ENCODE measurements at regions not wholly inside any gene's neighbourhood (a gene's known extent, or its start where the extent isn't known, plus 50 kb on each side); places are given as distances from the start of the nearest gene placed in this dataset.

GRCh38 chr11:11036848-11037732 is 179.2 kb upstream of the ZBED5 start:
- 56 to 78% (median 69%) methylated on average over 5 of the region's 5 CpGs for WGBS, 5 donors
- intact Hi-C loops (cut with DNase I; ENCODE audit: low total_unique reads), result no loop called here
- Histone ChIP-seq H3K27me3 (no peaks in the 10 kb centered on the region), H3K9me3 (no peaks in the 10 kb centered on the region), H3K36me3 (no peaks in the 10 kb centered on the region), H3K27ac (peak overlapping the region in 1 of 5 donors; percentile 35), H3K4me1 (peaks cover 0 to 28% (median 16%) of the 10 kb centered on the region in 4 donors), H3K4me3 (no peak overlapping the region)
- TF ChIP-seq EP300 (IDR thresholded peaks at IDR 0.05), result no peak
- TF ChIP-seq, protein P1, sequence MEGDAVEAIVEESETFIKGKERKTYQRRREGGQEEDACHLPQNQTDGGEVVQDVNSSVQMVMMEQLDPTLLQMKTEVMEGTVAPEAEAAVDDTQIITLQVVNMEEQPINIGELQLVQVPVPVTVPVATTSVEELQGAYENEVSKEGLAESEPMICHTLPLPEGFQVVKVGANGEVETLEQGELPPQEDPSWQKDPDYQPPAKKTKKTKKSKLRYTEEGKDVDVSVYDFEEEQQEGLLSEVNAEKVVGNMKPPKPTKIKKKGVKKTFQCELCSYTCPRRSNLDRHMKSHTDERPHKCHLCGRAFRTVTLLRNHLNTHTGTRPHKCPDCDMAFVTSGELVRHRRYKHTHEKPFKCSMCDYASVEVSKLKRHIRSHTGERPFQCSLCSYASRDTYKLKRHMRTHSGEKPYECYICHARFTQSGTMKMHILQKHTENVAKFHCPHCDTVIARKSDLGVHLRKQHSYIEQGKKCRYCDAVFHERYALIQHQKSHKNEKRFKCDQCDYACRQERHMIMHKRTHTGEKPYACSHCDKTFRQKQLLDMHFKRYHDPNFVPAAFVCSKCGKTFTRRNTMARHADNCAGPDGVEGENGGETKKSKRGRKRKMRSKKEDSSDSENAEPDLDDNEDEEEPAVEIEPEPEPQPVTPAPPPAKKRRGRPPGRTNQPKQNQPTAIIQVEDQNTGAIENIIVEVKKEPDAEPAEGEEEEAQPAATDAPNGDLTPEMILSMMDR (IDR thresholded peaks at IDR 0.05), result peak in 5 of 7 experiments; percentile 28 to 58 (median 46)
- DNase-seq, result peak in 1 of 2 donors; percentile 91

GRCh38 chr11:11036185-11036847 is 178.5 kb upstream of the ZBED5 start:
- Histone ChIP-seq H3K4me1 (peaks cover 0 to 28% (median 16%) of the 10 kb centered on the region in 4 donors), H3K27ac (no peak overlapping the region), H3K4me3 (no peak overlapping the region), H3K27me3 (no peaks in the 10 kb centered on the region), H3K36me3 (no peaks in the 10 kb centered on the region), H3K9me3 (no peaks in the 10 kb centered on the region)
- 80 to 91% (median 86%) methylated on average over 3 of the region's 3 CpGs for WGBS, 5 donors
- no peak for TF ChIP-seq POLR2AphosphoS5 (IDR thresholded peaks at IDR 0.05)
- no peak for TF ChIP-seq EP300 (IDR thresholded peaks at IDR 0.05)
- no peak for TF ChIP-seq POLR2A (IDR thresholded peaks at IDR 0.05)
- TF ChIP-seq, protein P1 (IDR thresholded peaks at IDR 0.05), result no peak
- intact Hi-C loops (cut with DNase I; ENCODE audit: low total_unique reads), result no loop called here
- DNase-seq, result no peak

DNA sequence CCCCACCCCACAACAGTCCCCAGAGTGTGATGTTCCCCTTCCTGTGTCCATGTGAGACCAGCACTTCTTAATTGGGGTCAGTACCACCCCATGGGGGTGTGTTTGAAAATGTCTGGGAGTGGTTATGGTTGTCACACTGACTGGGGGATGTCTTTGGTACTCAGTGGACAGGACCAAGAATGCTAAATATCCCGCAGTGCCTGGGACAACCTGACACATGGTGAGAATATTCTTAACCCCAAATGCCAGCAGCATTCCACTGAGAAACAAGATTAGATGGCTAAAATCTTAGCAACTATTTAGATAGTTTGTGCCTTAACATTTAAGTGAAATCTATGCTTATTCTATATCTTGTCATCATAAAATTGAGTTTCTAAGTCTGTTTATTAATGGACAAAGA is 177.5 kb upstream of the ZBED5 start:
- DNase-seq, result no peak
- TF ChIP-seq, protein P1 (IDR thresholded peaks at IDR 0.05), result no peak
- TF ChIP-seq POLR2AphosphoS5 (IDR thresholded peaks at IDR 0.05) (no peak), EP300 (IDR thresholded peaks at IDR 0.05) (no peak), POLR2A (IDR thresholded peaks at IDR 0.05) (no peak)
- Histone ChIP-seq H3K4me3 (no peak overlapping the region), H3K27me3 (no peaks in the 10 kb centered on the region), H3K36me3 (no peaks in the 10 kb centered on the region), H3K4me1 (peaks cover 0 to 28% (median 16%) of the 10 kb centered on the region in 4 donors), H3K9me3 (no peaks in the 10 kb centered on the region), H3K27ac (no peak overlapping the region)
- WGBS, 5 donors, result 56 to 75% (median 66%) methylated on average over 1 of the region's 1 CpG
- intact Hi-C loops (cut with DNase I; ENCODE audit: low total_unique reads), result no loop called here

DNA sequence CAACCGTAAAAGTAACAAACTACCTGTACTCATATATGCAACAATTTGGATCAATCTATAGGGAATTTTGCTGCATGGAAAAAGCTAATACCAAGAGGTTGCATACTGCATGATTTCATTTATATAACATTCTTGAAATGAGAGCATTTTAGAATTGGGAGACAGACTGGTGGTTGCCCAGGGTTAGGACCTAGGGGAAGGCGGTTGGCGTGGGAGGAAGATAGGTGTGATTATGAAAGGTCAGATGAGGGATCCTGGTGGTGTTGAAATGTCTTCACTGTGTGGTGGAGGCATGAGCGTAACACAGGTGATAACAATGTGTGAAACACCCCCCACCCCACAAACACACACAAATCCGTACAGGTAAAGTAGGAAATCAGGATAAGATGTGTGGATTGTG is 176.6 kb upstream of the ZBED5 start:
- no peaks in the 10 kb centered on the region for H3K36me3 ChIP-seq
- 38 to 67% (median 57%) methylated on average over 5 of the region's 5 CpGs for WGBS, 5 donors

More for the DNA sequence above, 176.6 kb upstream of the ZBED5 start:
- TF ChIP-seq POLR2A (IDR thresholded peaks at IDR 0.05) (no peak), EP300 (IDR thresholded peaks at IDR 0.05) (no peak), POLR2AphosphoS5 (IDR thresholded peaks at IDR 0.05) (no peak)
- TF ChIP-seq, protein P1 (IDR thresholded peaks at IDR 0.05), result no peak
- no peak for DNase-seq
- no peak overlapping the region for H3K4me3 ChIP-seq
- intact Hi-C loops (cut with DNase I; ENCODE audit: low total_unique reads), result no loop called here
- H3K9me3 ChIP-seq, result no peaks in the 10 kb centered on the region
- H3K27me3 ChIP-seq, result no peaks in the 10 kb centered on the region
- peaks cover 0 to 24% (median 14%) of the 10 kb centered on the region in 4 donors for H3K4me1 ChIP-seq
- H3K27ac ChIP-seq, result no peak overlapping the region

Data from stomach (tissue), 8 donors.